GM12878 (cell line): ENCODE measurements at regions not wholly inside any gene's neighbourhood (a gene's known extent, or its start where the extent isn't known, plus 50 kb on each side); places are given as distances from the start of the nearest gene placed in this dataset.

ENCODE experiments used
- CBX5 ChIP-seq: sonication (generic); IDR thresholded peaks from 2 replicates; pipeline ENCODE4 v1.6.1; 2016; ENCODE audit warnings: low read depth, moderate library complexity, mild to moderate bottlenecking, inconsistent platforms
- NFXL1 ChIP-seq: fragments of 450-650 bp; IDR thresholded peaks from 2 replicates; pipeline ENCODE4 v1.6.1; 2017; ENCODE audit warnings: antibody characterized with exemption, mild to moderate bottlenecking, borderline replicate concordance
- POLR2A ChIP-seq: IDR thresholded peaks from 2 replicates; pipeline ENCODE4 v1.6.1; 2011; ENCODE audit warnings: low read depth, mild to moderate bottlenecking, low read length
- RAD21 ChIP-seq: IDR thresholded peaks from 2 replicates; pipeline ENCODE4 v1.6.1; 2011; ENCODE audit warnings: mild to moderate bottlenecking, low read depth, low read length, moderate library complexity; ENCODE audit not compliant: insufficient read depth
- REST ChIP-seq: IDR thresholded peaks from 2 replicates; pipeline ENCODE4 v1.6.1; 2012; ENCODE audit warnings: mild to moderate bottlenecking, low read depth, low read length
- STAT1 ChIP-seq: fragments of 450-650 bp; conservative IDR thresholded peaks from 2 replicates; pipeline ENCODE4 v1.6.1; 2014; ENCODE audit warnings: antibody characterized with exemption, mild to moderate bottlenecking
- USF1 ChIP-seq: IDR thresholded peaks from 2 replicates; pipeline ENCODE4 v1.6.1; 2011; ENCODE audit warnings: borderline replicate concordance, low read depth, mild to moderate bottlenecking, moderate library complexity, mixed read lengths, low read length; ENCODE audit not compliant: insufficient read depth; ENCODE audit errors: extremely low read length
- ZBTB33 ChIP-seq: fragments of 450-650 bp; IDR thresholded peaks from 2 replicates; pipeline ENCODE4 v1.6.1; 2017; ENCODE audit warnings: mild to moderate bottlenecking

GRCh38 chr10:47175181-47176123, 124.5 kb upstream of the GDF10 start:
- no peak for TF ChIP-seq USF1
- TF ChIP-seq RAD21, result no peak
- TF ChIP-seq REST, result no peak
- TF ChIP-seq POLR2A, result no peak
- no peak for TF ChIP-seq NFXL1
- TF ChIP-seq ZBTB33, result no peak
- no peak for TF ChIP-seq STAT1
- no peak for TF ChIP-seq CBX5
